Astrocyte (in vitro differentiated cells and primary cell): ENCODE measurements at regions not wholly inside any gene's neighbourhood (a gene's known extent, or its start where the extent isn't known, plus 50 kb on each side); places are given as distances from the start of the nearest gene placed in this dataset.

Experiments used
- DNase-seq: peaks from one replicate; pipeline ENCODE4 v3.0.0-alpha.2; 2010; ENCODE audit warnings: low read depth
- FAIRE-seq: peaks from 2 replicates; lab custom pipeline; 2011; peaks lifted over from hg19 to GRCh38; lab: Jason Lieb, UNC
- H2AFZ ChIP-seq: 2 replicates; pipeline ENCODE4 v1.6.0; 2012; ENCODE audit warnings: low read depth, low read length, inconsistent platforms
- H3K27ac ChIP-seq: 2 replicates; pipeline ENCODE4 v1.5.1; 2011; ENCODE audit warnings: low read depth, low read length, inconsistent platforms
- H3K27me3 ChIP-seq: 2 replicates; pipeline ENCODE4 v1.6.0; 2011; ENCODE audit warnings: low read length, inconsistent platforms; ENCODE audit not compliant: insufficient read depth
- H3K36me3 ChIP-seq: 2 replicates; pipeline ENCODE4 v1.5.1; 2011; ENCODE audit warnings: low read length, inconsistent platforms; ENCODE audit not compliant: insufficient read depth
- H3K4me1 ChIP-seq: 2 replicates; pipeline ENCODE4 v1.5.1; 2011; ENCODE audit warnings: low read length, inconsistent platforms; ENCODE audit not compliant: insufficient read depth
- H3K4me2 ChIP-seq: 2 replicates; pipeline ENCODE4 v1.6.0; 2012; ENCODE audit warnings: low read length, inconsistent platforms
- H3K4me3 ChIP-seq: 2 replicates; pipeline ENCODE4 v1.5.1; 2011; ENCODE audit warnings: low read depth, mild to moderate bottlenecking, low read length, inconsistent platforms; ENCODE audit not compliant: insufficient read depth
- H3K79me2 ChIP-seq: 2 replicates; pipeline ENCODE4 v1.6.0; 2012; ENCODE audit warnings: mild to moderate bottlenecking, low read length, inconsistent platforms; ENCODE audit not compliant: insufficient read depth
- H3K9ac ChIP-seq: 2 replicates; pipeline ENCODE4 v1.6.0; 2012; ENCODE audit warnings: mild to moderate bottlenecking, low read length, inconsistent platforms
- H3K9me3 ChIP-seq: 2 replicates; pipeline ENCODE4 v1.5.1; 2012; ENCODE audit warnings: low read depth, mild to moderate bottlenecking, low read length, inconsistent platforms; ENCODE audit not compliant: insufficient read depth
- H4K20me1 ChIP-seq: 2 replicates; pipeline ENCODE4 v1.6.0; 2012; ENCODE audit warnings: low read length, inconsistent platforms; ENCODE audit not compliant: insufficient read depth
- H3K27ac Mint-ChIP-seq: one replicate; pipeline ENCODE4 v1.8.0; 2021; ENCODE audit warnings: mild to moderate bottlenecking, mixed read lengths; ENCODE audit not compliant: unreplicated experiment
- H3K27me3 Mint-ChIP-seq: one replicate; pipeline ENCODE4 v1.8.0; 2021; ENCODE audit warnings: low read depth, mixed read lengths; ENCODE audit not compliant: unreplicated experiment
- H3K36me3 Mint-ChIP-seq: one replicate; pipeline ENCODE4 v1.8.0; 2021; ENCODE audit warnings: low read depth, mixed read lengths; ENCODE audit not compliant: unreplicated experiment
- H3K4me1 Mint-ChIP-seq: one replicate; pipeline ENCODE4 v1.8.0; 2021; ENCODE audit warnings: low read depth, mixed read lengths; ENCODE audit not compliant: unreplicated experiment
- H3K4me3 Mint-ChIP-seq: one replicate; pipeline ENCODE4 v1.8.0; 2021; ENCODE audit warnings: mild to moderate bottlenecking, moderate library complexity, mixed read lengths; ENCODE audit not compliant: unreplicated experiment
- H3K9me3 Mint-ChIP-seq: one replicate; pipeline ENCODE4 v1.8.0; 2021; ENCODE audit warnings: mild to moderate bottlenecking, mixed read lengths; ENCODE audit not compliant: unreplicated experiment
- CTCF ChIP-seq: IDR thresholded peaks from 2 replicates; pipeline ENCODE4 v1.5.1; 2011; ENCODE audit warnings: low read depth, mild to moderate bottlenecking, inconsistent platforms, low read length, moderate library complexity; ENCODE audit not compliant: insufficient read depth
- EZH2 ChIP-seq: IDR thresholded peaks from 2 replicates; pipeline ENCODE4 v1.6.1; 2012; ENCODE audit warnings: mild to moderate bottlenecking, low read length, inconsistent platforms; ENCODE audit not compliant: insufficient read depth

- Histone ChIP-seq H3K4me1 (no peaks in the 10 kb centered on the region), H3K9me3 (no peaks in the 10 kb centered on the region), H3K36me3 (no peaks in the 10 kb centered on the region), H3K27me3 (no peaks in the 10 kb centered on the region), H3K27ac (no peak overlapping the region), H3K4me3 (no peak overlapping the region), H3K79me2 (no peaks in the 10 kb centered on the region), H3K9ac (no peak overlapping the region), H2AFZ (no peak overlapping the region), H4K20me1 (no peaks in the 10 kb centered on the region), H3K4me2 (no peak overlapping the region)
- TF ChIP-seq CTCF = no peak
- no peak for TF ChIP-seq EZH2
- peaks cover 6% of the 10 kb centered on the region for H3K9me3 Mint-ChIP-seq
- H3K36me3 Mint-ChIP-seq = peaks cover 1% of the 10 kb centered on the region
- DNase-seq = no peak
- H3K4me1 Mint-ChIP-seq = no peaks in the 10 kb centered on the region
- no peak for FAIRE-seq
- no peak overlapping the region for H3K4me3 Mint-ChIP-seq
- peaks cover 2% of the 10 kb centered on the region for H3K27me3 Mint-ChIP-seq
- no peak overlapping the region for H3K27ac Mint-ChIP-seq
These were observed 194.6 kb downstream of the SEC23IP start for GRCh38 chr10:120087109-120087508.

GRCh38 chr10:120095875-120096274 is 203.3 kb downstream of the SEC23IP start:
- Histone ChIP-seq H4K20me1 (no peaks in the 10 kb centered on the region), H3K4me3 (no peak overlapping the region), H3K27me3 (no peaks in the 10 kb centered on the region), H3K27ac (no peak overlapping the region), H3K9me3 (no peaks in the 10 kb centered on the region), H2AFZ (no peak overlapping the region), H3K79me2 (no peaks in the 10 kb centered on the region), H3K4me1 (no peaks in the 10 kb centered on the region), H3K9ac (no peak overlapping the region), H3K4me2 (no peak overlapping the region), H3K36me3 (no peaks in the 10 kb centered on the region)
- no peak overlapping the region for H3K27ac Mint-ChIP-seq
- H3K4me1 Mint-ChIP-seq = peaks cover 10% of the 10 kb centered on the region
- peaks cover 2% of the 10 kb centered on the region for H3K27me3 Mint-ChIP-seq
- FAIRE-seq = no peak
- DNase-seq = no peak
- H3K9me3 Mint-ChIP-seq = peaks cover 1% of the 10 kb centered on the region
- no peak overlapping the region for H3K4me3 Mint-ChIP-seq
- peaks cover 1% of the 10 kb centered on the region for H3K36me3 Mint-ChIP-seq
- TF ChIP-seq EZH2 = no peak
- TF ChIP-seq CTCF = no peak

GRCh38 chr10:120097766-120098165 is 205.2 kb downstream of the SEC23IP start:
- Mint-ChIP-seq H3K9me3 (no peaks in the 10 kb centered on the region), H3K27me3 (peaks cover 7% of the 10 kb centered on the region), H3K36me3 (no peaks in the 10 kb centered on the region), H3K27ac (no peak overlapping the region), H3K4me1 (peaks cover 10% of the 10 kb centered on the region), H3K4me3 (no peak overlapping the region)
- TF ChIP-seq EZH2 (no peak), CTCF (no peak)
- DNase-seq (no peak), FAIRE-seq (no peak)
- H3K4me3 ChIP-seq = no peak overlapping the region
- no peaks in the 10 kb centered on the region for H3K79me2 ChIP-seq
- no peak overlapping the region for H2AFZ ChIP-seq
- H3K4me1 ChIP-seq = no peaks in the 10 kb centered on the region
- H3K27me3 ChIP-seq = no peaks in the 10 kb centered on the region
- no peak overlapping the region for H3K27ac ChIP-seq
- no peaks in the 10 kb centered on the region for H4K20me1 ChIP-seq
- no peaks in the 10 kb centered on the region for H3K9me3 ChIP-seq
- no peaks in the 10 kb centered on the region for H3K36me3 ChIP-seq
- no peak overlapping the region for H3K4me2 ChIP-seq
- no peak overlapping the region for H3K9ac ChIP-seq
